Mammary epithelial cell (primary cell): ENCODE measurements at regions not wholly inside any gene's neighbourhood (a gene's known extent, or its start where the extent isn't known, plus 50 kb on each side); places are given as distances from the start of the nearest gene placed in this dataset.

Source experiments
- EZH2 ChIP-seq: IDR thresholded peaks from 2 replicates; pipeline ENCODE4 v1.6.1; 2012; ENCODE audit warnings: low read length, inconsistent platforms, borderline replicate concordance
- TF ChIP-seq, protein P1 (sequence below), 2 donors: IDR thresholded peaks in 1 of 2; conservative IDR thresholded peaks in 1 of 2; 2 replicates each; pipeline ENCODE4 v1.5.1; 2011 to 2012; ENCODE audit warnings: inconsistent platforms in 2 of 2, low read length in 2 of 2, mild to moderate bottlenecking in 2 of 2, control low read depth in 1 of 2, low read depth in 1 of 2; ENCODE audit not compliant: insufficient read depth in 1 of 2; ENCODE audit errors: extremely low read depth in 1 of 2

DNA sequence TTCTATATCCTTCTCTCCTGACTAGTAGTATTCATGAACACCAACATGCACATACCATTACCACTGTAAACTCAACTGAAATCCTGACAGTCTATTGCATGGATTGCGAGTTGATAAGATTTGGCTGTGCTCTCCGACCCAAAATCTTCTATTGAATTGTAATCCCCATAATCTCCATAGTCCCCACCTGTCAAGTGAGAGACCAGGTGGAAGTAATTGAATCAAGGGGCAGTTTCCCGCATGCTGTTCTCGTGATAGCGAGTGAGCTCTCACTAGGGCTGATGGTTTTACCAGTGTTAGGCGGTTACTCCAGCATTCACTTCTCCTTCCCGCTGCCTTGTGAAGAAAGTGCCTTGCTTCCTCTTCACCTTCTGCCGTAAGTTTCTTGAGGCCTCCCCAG lies 261.8 kb downstream of the PHF14 start:
- TF ChIP-seq, protein P1, sequence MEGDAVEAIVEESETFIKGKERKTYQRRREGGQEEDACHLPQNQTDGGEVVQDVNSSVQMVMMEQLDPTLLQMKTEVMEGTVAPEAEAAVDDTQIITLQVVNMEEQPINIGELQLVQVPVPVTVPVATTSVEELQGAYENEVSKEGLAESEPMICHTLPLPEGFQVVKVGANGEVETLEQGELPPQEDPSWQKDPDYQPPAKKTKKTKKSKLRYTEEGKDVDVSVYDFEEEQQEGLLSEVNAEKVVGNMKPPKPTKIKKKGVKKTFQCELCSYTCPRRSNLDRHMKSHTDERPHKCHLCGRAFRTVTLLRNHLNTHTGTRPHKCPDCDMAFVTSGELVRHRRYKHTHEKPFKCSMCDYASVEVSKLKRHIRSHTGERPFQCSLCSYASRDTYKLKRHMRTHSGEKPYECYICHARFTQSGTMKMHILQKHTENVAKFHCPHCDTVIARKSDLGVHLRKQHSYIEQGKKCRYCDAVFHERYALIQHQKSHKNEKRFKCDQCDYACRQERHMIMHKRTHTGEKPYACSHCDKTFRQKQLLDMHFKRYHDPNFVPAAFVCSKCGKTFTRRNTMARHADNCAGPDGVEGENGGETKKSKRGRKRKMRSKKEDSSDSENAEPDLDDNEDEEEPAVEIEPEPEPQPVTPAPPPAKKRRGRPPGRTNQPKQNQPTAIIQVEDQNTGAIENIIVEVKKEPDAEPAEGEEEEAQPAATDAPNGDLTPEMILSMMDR (conservative IDR thresholded peaks at IDR 0.05 in 1 of 2, IDR thresholded peaks at IDR 0.05 in 1 of 2; ENCODE audit: extremely low read depth in 1 of 2, insufficient read depth in 1 of 2, low read depth in 1 of 2, low read length in 2 of 2) = no peak
- TF ChIP-seq EZH2 = no peak
